Vagina (tissue), 2 donors: ENCODE measurements at regions not wholly inside any gene's neighbourhood (a gene's known extent, or its start where the extent isn't known, plus 50 kb on each side); places are given as distances from the start of the nearest gene placed in this dataset.

Source experiments
- POLR2A ChIP-seq, 2 donors: fragments of 450-650 bp; IDR thresholded peaks; one replicate each; pipeline ENCODE4 v1.6.1; 2017; ENCODE audit warnings: antibody characterized with exemption in 2 of 2, mild to moderate bottlenecking in 2 of 2, moderate library complexity in 2 of 2
- TF ChIP-seq, protein P1 (sequence below), 3 experiments: fragments of 450-650 bp in 2 of 3; fragments of 200-600 bp in 1 of 3; sonication (generic) in 1 of 3; IDR thresholded peaks; one replicate each; pipeline ENCODE4 v1.5.1; 2017 to 2019; ENCODE audit warnings: antibody characterized with exemption in 3 of 3, mild to moderate bottlenecking in 2 of 3, moderate library complexity in 2 of 3

DNA sequence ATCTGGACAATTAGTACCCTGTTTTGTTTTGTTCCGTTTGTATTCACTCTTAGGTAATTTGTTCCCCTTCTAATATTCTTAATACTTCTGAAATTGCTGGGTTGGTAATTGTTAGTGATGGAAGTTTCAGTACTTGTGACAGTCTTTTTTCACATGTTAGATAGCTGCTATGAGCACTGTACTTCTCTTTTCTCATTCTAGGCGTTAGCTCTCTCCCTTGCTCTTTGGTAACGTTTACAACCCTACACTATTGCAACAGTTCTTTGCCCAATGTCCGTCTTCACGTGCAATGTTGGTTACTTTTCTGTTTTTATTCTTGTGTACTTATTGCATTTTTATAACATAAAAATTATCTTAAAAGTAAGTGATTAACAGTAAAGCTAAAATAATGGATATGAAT lies 1509.0 kb downstream of the MAT2B start:
- TF ChIP-seq, protein P1, sequence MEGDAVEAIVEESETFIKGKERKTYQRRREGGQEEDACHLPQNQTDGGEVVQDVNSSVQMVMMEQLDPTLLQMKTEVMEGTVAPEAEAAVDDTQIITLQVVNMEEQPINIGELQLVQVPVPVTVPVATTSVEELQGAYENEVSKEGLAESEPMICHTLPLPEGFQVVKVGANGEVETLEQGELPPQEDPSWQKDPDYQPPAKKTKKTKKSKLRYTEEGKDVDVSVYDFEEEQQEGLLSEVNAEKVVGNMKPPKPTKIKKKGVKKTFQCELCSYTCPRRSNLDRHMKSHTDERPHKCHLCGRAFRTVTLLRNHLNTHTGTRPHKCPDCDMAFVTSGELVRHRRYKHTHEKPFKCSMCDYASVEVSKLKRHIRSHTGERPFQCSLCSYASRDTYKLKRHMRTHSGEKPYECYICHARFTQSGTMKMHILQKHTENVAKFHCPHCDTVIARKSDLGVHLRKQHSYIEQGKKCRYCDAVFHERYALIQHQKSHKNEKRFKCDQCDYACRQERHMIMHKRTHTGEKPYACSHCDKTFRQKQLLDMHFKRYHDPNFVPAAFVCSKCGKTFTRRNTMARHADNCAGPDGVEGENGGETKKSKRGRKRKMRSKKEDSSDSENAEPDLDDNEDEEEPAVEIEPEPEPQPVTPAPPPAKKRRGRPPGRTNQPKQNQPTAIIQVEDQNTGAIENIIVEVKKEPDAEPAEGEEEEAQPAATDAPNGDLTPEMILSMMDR (IDR thresholded peaks at IDR 0.05): no peak
- no peak for TF ChIP-seq POLR2A (IDR thresholded peaks at IDR 0.05)
